ENCODE measurements at regions not wholly inside any gene's neighbourhood (a gene's known extent, or its start where the extent isn't known, plus 50 kb on each side); places are given as distances from the start of the nearest gene placed in this dataset.

- no peaks in the 10 kb centered on the region for H3K4me1 Mint-ChIP-seq
- no peaks in the 10 kb centered on the region for H3K27me3 Mint-ChIP-seq
- ATAC-seq (ENCODE audit: low read depth) (no peak), DNase-seq (ENCODE audit: low spot score in 2 of 2) (no peak)
- peaks cover 3% of the 10 kb centered on the region for H3K9me3 Mint-ChIP-seq
- H3K27ac Mint-ChIP-seq = no peak overlapping the region
- H3K4me3 Mint-ChIP-seq = no peak overlapping the region
- H3K36me3 Mint-ChIP-seq = peaks cover 2% of the 10 kb centered on the region
Measured at GRCh38 chr5:24320643-24321042, 324.1 kb downstream of the CDH10 start.

- H3K4me1 Mint-ChIP-seq = no peaks in the 10 kb centered on the region
- H3K4me3 Mint-ChIP-seq = no peak overlapping the region
- no peak overlapping the region for H3K27ac Mint-ChIP-seq
- no peaks in the 10 kb centered on the region for H3K27me3 Mint-ChIP-seq
- DNase-seq (ENCODE audit: low spot score in 2 of 2) (no peak), ATAC-seq (ENCODE audit: low read depth) (no peak)
- peaks cover 2% of the 10 kb centered on the region for H3K9me3 Mint-ChIP-seq
- no peaks in the 10 kb centered on the region for H3K36me3 Mint-ChIP-seq
Measured at GRCh38 chr5:24325306-24325832, 319.4 kb downstream of the CDH10 start.

- H3K27me3 Mint-ChIP-seq = no peaks in the 10 kb centered on the region
- no peaks in the 10 kb centered on the region for H3K36me3 Mint-ChIP-seq
- H3K9me3 Mint-ChIP-seq = peaks cover 3% of the 10 kb centered on the region
- H3K27ac Mint-ChIP-seq = no peak overlapping the region
- no peak for DNase-seq (ENCODE audit: low spot score in 2 of 2)
- H3K4me3 Mint-ChIP-seq = no peak overlapping the region
- no peaks in the 10 kb centered on the region for H3K4me1 Mint-ChIP-seq
- no peak for ATAC-seq (ENCODE audit: low read depth)
Measured at GRCh38 chr5:24331531-24331930, 313.2 kb downstream of the CDH10 start.

GRCh38 chr5:24347158-24347557, 297.6 kb downstream of the CDH10 start:
- no peaks in the 10 kb centered on the region for H3K9me3 Mint-ChIP-seq
- no peak overlapping the region for H3K27ac Mint-ChIP-seq
- H3K36me3 Mint-ChIP-seq = no peaks in the 10 kb centered on the region
- H3K4me1 Mint-ChIP-seq = no peaks in the 10 kb centered on the region
- DNase-seq (ENCODE audit: low spot score in 2 of 2) (no peak), ATAC-seq (ENCODE audit: low read depth) (no peak)
- H3K4me3 Mint-ChIP-seq = no peak overlapping the region
- H3K27me3 Mint-ChIP-seq = no peaks in the 10 kb centered on the region

GRCh38 chr5:24351285-24351684, 293.5 kb downstream of the CDH10 start:
- Mint-ChIP-seq H3K9me3 (peaks cover under 1% of the 10 kb centered on the region), H3K27ac (no peak overlapping the region), H3K4me1 (no peaks in the 10 kb centered on the region), H3K36me3 (no peaks in the 10 kb centered on the region), H3K4me3 (no peak overlapping the region), H3K27me3 (no peaks in the 10 kb centered on the region)
- no peak for DNase-seq (ENCODE audit: low spot score in 2 of 2)
- ATAC-seq (ENCODE audit: low read depth) = no peak

- DNase-seq (ENCODE audit: low spot score in 2 of 2) = no peak
- no peak overlapping the region for H3K27ac Mint-ChIP-seq
- ATAC-seq (ENCODE audit: low read depth) = no peak
- no peak overlapping the region for H3K4me3 Mint-ChIP-seq
- no peaks in the 10 kb centered on the region for H3K36me3 Mint-ChIP-seq
- no peaks in the 10 kb centered on the region for H3K4me1 Mint-ChIP-seq
- no peaks in the 10 kb centered on the region for H3K27me3 Mint-ChIP-seq
- peaks cover 2% of the 10 kb centered on the region for H3K9me3 Mint-ChIP-seq
Measured at GRCh38 chr5:24353016-24353415, 291.8 kb downstream of the CDH10 start.

GRCh38 chr5:24353611-24354010, 291.2 kb downstream of the CDH10 start:
- no peaks in the 10 kb centered on the region for H3K4me1 Mint-ChIP-seq
- no peaks in the 10 kb centered on the region for H3K36me3 Mint-ChIP-seq
- H3K4me3 Mint-ChIP-seq = no peak overlapping the region
- no peak for ATAC-seq (ENCODE audit: low read depth)
- no peak overlapping the region for H3K27ac Mint-ChIP-seq
- peaks cover 2% of the 10 kb centered on the region for H3K9me3 Mint-ChIP-seq
- DNase-seq (ENCODE audit: low spot score in 2 of 2) = no peak
- H3K27me3 Mint-ChIP-seq = no peaks in the 10 kb centered on the region

GRCh38 chr5:24363789-24364481, 280.8 kb downstream of the CDH10 start:
- Mint-ChIP-seq H3K27ac (no peak overlapping the region), H3K4me1 (no peaks in the 10 kb centered on the region), H3K27me3 (no peaks in the 10 kb centered on the region), H3K36me3 (no peaks in the 10 kb centered on the region), H3K9me3 (peaks cover 4% of the 10 kb centered on the region), H3K4me3 (no peak overlapping the region)
- DNase-seq (ENCODE audit: low spot score in 2 of 2) (no peak), ATAC-seq (ENCODE audit: low read depth) (no peak)

GRCh38 chr5:24364711-24365110, 280.1 kb downstream of the CDH10 start:
- no peak for ATAC-seq (ENCODE audit: low read depth)
- H3K4me3 Mint-ChIP-seq = no peak overlapping the region

GRCh38 chr5:24365406-24365805, 279.4 kb downstream of the CDH10 start:
- no peak for ATAC-seq (ENCODE audit: low read depth)

More at GRCh38 chr5:24364711-24365110, 280.1 kb downstream of the CDH10 start:
- Mint-ChIP-seq H3K27ac (no peak overlapping the region), H3K4me1 (no peaks in the 10 kb centered on the region), H3K36me3 (no peaks in the 10 kb centered on the region), H3K27me3 (no peaks in the 10 kb centered on the region), H3K9me3 (peaks cover 4% of the 10 kb centered on the region)
- DNase-seq (ENCODE audit: low spot score in 2 of 2) = no peak

GRCh38 chr5:24367216-24367615, 277.6 kb downstream of the CDH10 start:
- DNase-seq (ENCODE audit: low spot score in 2 of 2) (no peak), ATAC-seq (ENCODE audit: low read depth) (no peak)
- peaks cover under 1% of the 10 kb centered on the region for H3K9me3 Mint-ChIP-seq
- H3K36me3 Mint-ChIP-seq = no peaks in the 10 kb centered on the region
- no peak overlapping the region for H3K27ac Mint-ChIP-seq
- no peak overlapping the region for H3K4me3 Mint-ChIP-seq
- no peaks in the 10 kb centered on the region for H3K27me3 Mint-ChIP-seq
- no peaks in the 10 kb centered on the region for H3K4me1 Mint-ChIP-seq

More at GRCh38 chr5:24365406-24365805, 279.4 kb downstream of the CDH10 start:
- no peak for DNase-seq (ENCODE audit: low spot score in 2 of 2)
- Mint-ChIP-seq H3K4me1 (no peaks in the 10 kb centered on the region), H3K36me3 (no peaks in the 10 kb centered on the region), H3K27ac (no peak overlapping the region), H3K27me3 (no peaks in the 10 kb centered on the region), H3K9me3 (peaks cover 4% of the 10 kb centered on the region), H3K4me3 (no peak overlapping the region)

GRCh38 chr5:24368115-24368514, 276.7 kb downstream of the CDH10 start:
- Mint-ChIP-seq H3K9me3 (no peaks in the 10 kb centered on the region), H3K4me1 (no peaks in the 10 kb centered on the region), H3K27me3 (no peaks in the 10 kb centered on the region), H3K27ac (no peak overlapping the region), H3K36me3 (no peaks in the 10 kb centered on the region), H3K4me3 (no peak overlapping the region)
- ATAC-seq (ENCODE audit: low read depth) (no peak), DNase-seq (ENCODE audit: low spot score in 2 of 2) (no peak)

- H3K27me3 Mint-ChIP-seq = no peaks in the 10 kb centered on the region
- H3K9me3 Mint-ChIP-seq = peaks cover 2% of the 10 kb centered on the region
- H3K4me3 Mint-ChIP-seq = no peak overlapping the region
- H3K4me1 Mint-ChIP-seq = no peaks in the 10 kb centered on the region
- no peaks in the 10 kb centered on the region for H3K36me3 Mint-ChIP-seq
- H3K27ac Mint-ChIP-seq = no peak overlapping the region
- DNase-seq (ENCODE audit: low spot score in 2 of 2) (no peak), ATAC-seq (ENCODE audit: low read depth) (no peak)
Measured at GRCh38 chr5:24376210-24376609, 268.6 kb downstream of the CDH10 start.

GRCh38 chr5:24376616-24377015, 268.2 kb downstream of the CDH10 start:
- Mint-ChIP-seq H3K27me3 (no peaks in the 10 kb centered on the region), H3K4me3 (no peak overlapping the region), H3K4me1 (no peaks in the 10 kb centered on the region), H3K27ac (no peak overlapping the region), H3K36me3 (no peaks in the 10 kb centered on the region), H3K9me3 (peaks cover 2% of the 10 kb centered on the region)
- ATAC-seq (ENCODE audit: low read depth) (no peak), DNase-seq (ENCODE audit: low spot score in 2 of 2) (no peak)

GRCh38 chr5:24381861-24382489, 262.8 kb downstream of the CDH10 start:
- Mint-ChIP-seq H3K27me3 (no peaks in the 10 kb centered on the region), H3K4me1 (no peaks in the 10 kb centered on the region), H3K9me3 (no peaks in the 10 kb centered on the region), H3K4me3 (no peak overlapping the region), H3K36me3 (no peaks in the 10 kb centered on the region), H3K27ac (no peak overlapping the region)
- ATAC-seq (ENCODE audit: low read depth) (no peak), DNase-seq (ENCODE audit: low spot score in 2 of 2) (no peak)

Data from memory B cell (primary cell).